ENCODE measurements at regions not wholly inside any gene's neighbourhood (a gene's known extent, or its start where the extent isn't known, plus 50 kb on each side); places are given as distances from the start of the nearest gene placed in this dataset.

- TF ChIP-seq POLR2A (IDR thresholded peaks at IDR 0.05; ENCODE audit: extremely low read depth, insufficient read length): no peak
- TF ChIP-seq, protein P1, sequence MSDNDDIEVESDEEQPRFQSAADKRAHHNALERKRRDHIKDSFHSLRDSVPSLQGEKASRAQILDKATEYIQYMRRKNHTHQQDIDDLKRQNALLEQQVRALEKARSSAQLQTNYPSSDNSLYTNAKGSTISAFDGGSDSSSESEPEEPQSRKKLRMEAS (IDR thresholded peaks at IDR 0.05; ENCODE audit: low read depth, low read length): no peak
- TF ChIP-seq, protein P2, sequence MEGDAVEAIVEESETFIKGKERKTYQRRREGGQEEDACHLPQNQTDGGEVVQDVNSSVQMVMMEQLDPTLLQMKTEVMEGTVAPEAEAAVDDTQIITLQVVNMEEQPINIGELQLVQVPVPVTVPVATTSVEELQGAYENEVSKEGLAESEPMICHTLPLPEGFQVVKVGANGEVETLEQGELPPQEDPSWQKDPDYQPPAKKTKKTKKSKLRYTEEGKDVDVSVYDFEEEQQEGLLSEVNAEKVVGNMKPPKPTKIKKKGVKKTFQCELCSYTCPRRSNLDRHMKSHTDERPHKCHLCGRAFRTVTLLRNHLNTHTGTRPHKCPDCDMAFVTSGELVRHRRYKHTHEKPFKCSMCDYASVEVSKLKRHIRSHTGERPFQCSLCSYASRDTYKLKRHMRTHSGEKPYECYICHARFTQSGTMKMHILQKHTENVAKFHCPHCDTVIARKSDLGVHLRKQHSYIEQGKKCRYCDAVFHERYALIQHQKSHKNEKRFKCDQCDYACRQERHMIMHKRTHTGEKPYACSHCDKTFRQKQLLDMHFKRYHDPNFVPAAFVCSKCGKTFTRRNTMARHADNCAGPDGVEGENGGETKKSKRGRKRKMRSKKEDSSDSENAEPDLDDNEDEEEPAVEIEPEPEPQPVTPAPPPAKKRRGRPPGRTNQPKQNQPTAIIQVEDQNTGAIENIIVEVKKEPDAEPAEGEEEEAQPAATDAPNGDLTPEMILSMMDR (IDR thresholded peaks at IDR 0.05; ENCODE audit: low read depth, low read length): no peak
- no peak for TF ChIP-seq MYC (IDR thresholded peaks at IDR 0.05; ENCODE audit: low read depth, low read length)
- DNase-seq (ENCODE audit: low read depth): no peak
- no peak overlapping the region for H3K4me3 ChIP-seq (ENCODE audit: low read depth, low read length)
Measured at GRCh38 chr5:6261668-6262067, 116.7 kb downstream of the MED10 start.

DNA sequence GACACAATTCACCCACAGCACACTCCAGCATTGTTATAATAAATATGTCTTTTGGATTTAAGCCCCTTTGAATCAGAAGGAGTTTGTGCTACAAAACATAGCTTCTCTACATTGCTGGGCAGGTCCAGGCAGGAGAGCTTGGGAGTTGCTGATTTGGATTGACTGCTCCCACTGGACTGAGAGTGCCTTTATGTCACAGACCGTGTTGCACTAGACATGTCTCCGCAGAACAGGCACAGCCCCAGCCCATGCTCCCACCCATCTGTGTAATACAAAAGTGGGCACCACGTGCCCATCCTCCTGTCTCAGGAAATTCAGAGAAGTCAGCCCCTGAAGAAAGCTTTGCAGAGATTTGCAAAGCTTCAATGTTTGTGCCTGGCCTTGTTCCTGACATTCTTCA is 117.1 kb downstream of the MED10 start:
- DNase-seq (ENCODE audit: low read depth): no peak
- TF ChIP-seq, protein P1 (IDR thresholded peaks at IDR 0.05; ENCODE audit: low read depth, low read length): no peak
- TF ChIP-seq, protein P2 (IDR thresholded peaks at IDR 0.05; ENCODE audit: low read depth, low read length): no peak
- TF ChIP-seq POLR2A (IDR thresholded peaks at IDR 0.05; ENCODE audit: extremely low read depth, insufficient read length) (no peak), MYC (IDR thresholded peaks at IDR 0.05; ENCODE audit: low read depth, low read length) (no peak)
- no peak overlapping the region for H3K4me3 ChIP-seq (ENCODE audit: low read depth, low read length)

- no peak overlapping the region for H3K4me3 ChIP-seq (ENCODE audit: low read depth, low read length)
- no peak for DNase-seq (ENCODE audit: low read depth)
- TF ChIP-seq, protein P1 (IDR thresholded peaks at IDR 0.05; ENCODE audit: low read depth, low read length): no peak
- TF ChIP-seq, protein P2 (IDR thresholded peaks at IDR 0.05; ENCODE audit: low read depth, low read length): no peak
- TF ChIP-seq POLR2A (IDR thresholded peaks at IDR 0.05; ENCODE audit: extremely low read depth, insufficient read length): no peak
- TF ChIP-seq MYC (IDR thresholded peaks at IDR 0.05; ENCODE audit: low read depth, low read length): no peak
Measured at GRCh38 chr5:6260846-6261245, 117.5 kb downstream of the MED10 start.

- no peak overlapping the region for H3K4me3 ChIP-seq (ENCODE audit: low read depth, low read length)
- no peak for DNase-seq (ENCODE audit: low read depth)
- TF ChIP-seq, protein P1 (IDR thresholded peaks at IDR 0.05; ENCODE audit: low read depth, low read length): no peak
- TF ChIP-seq MYC (IDR thresholded peaks at IDR 0.05; ENCODE audit: low read depth, low read length): no peak
- no peak for TF ChIP-seq POLR2A (IDR thresholded peaks at IDR 0.05; ENCODE audit: extremely low read depth, insufficient read length)
- TF ChIP-seq, protein P2 (IDR thresholded peaks at IDR 0.05; ENCODE audit: low read depth, low read length): no peak
Measured at GRCh38 chr5:6256901-6257300, 121.4 kb downstream of the MED10 start.

DNA sequence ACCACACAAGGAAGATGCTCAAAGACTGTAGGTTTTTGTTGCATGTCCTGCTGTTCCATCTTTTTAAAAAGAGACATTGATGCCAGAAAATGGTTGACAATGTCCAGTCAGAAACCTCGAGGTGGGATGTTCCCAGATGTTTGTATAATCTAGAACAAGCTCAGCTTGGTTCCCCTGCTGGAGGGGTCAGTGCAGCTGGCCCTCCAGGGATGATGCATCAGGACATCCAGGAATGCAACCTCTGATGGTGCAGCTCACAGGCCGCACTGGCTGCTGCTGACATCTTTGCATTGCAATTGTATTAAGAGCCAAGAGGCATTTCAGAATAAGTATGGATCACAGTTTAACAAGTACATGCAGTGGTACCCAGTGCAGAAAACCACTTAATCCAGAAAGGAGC is 122.4 kb downstream of the MED10 start:
- TF ChIP-seq, protein P2 (IDR thresholded peaks at IDR 0.05; ENCODE audit: low read depth, low read length): no peak
- TF ChIP-seq POLR2A (IDR thresholded peaks at IDR 0.05; ENCODE audit: extremely low read depth, insufficient read length) (no peak), MYC (IDR thresholded peaks at IDR 0.05; ENCODE audit: low read depth, low read length) (no peak)
- TF ChIP-seq, protein P1 (IDR thresholded peaks at IDR 0.05; ENCODE audit: low read depth, low read length): no peak
- no peak overlapping the region for H3K4me3 ChIP-seq (ENCODE audit: low read depth, low read length)
- no peak for DNase-seq (ENCODE audit: low read depth)

- no peak overlapping the region for H3K4me3 ChIP-seq (ENCODE audit: low read depth, low read length)
- no peak for DNase-seq (ENCODE audit: low read depth)
- TF ChIP-seq, protein P2 (IDR thresholded peaks at IDR 0.05; ENCODE audit: low read depth, low read length): no peak
- TF ChIP-seq, protein P1 (IDR thresholded peaks at IDR 0.05; ENCODE audit: low read depth, low read length): no peak
- TF ChIP-seq POLR2A (IDR thresholded peaks at IDR 0.05; ENCODE audit: extremely low read depth, insufficient read length) (no peak), MYC (IDR thresholded peaks at IDR 0.05; ENCODE audit: low read depth, low read length) (no peak)
Measured at GRCh38 chr5:6253846-6254245, 124.5 kb downstream of the MED10 start.

Data from NB4 (cell line).